ENCODE measurements at regions not wholly inside any gene's neighbourhood (a gene's known extent, or its start where the extent isn't known, plus 50 kb on each side); places are given as distances from the start of the nearest gene placed in this dataset.

GRCh38 chr12:123066384-123066710, 84.5 kb downstream of the PITPNM2 start:
- Mint-ChIP-seq H3K36me3 (ENCODE audit: insufficient read depth, unreplicated experiment) (peaks cover 5% of the 10 kb centered on the region), H3K9me3 (ENCODE audit: unreplicated experiment) (no peaks in the 10 kb centered on the region), H3K4me3 (ENCODE audit: unreplicated experiment) (no peak overlapping the region), H3K27me3 (ENCODE audit: insufficient read depth, unreplicated experiment) (no peaks in the 10 kb centered on the region), H3K27ac (ENCODE audit: unreplicated experiment) (no peak overlapping the region), H3K4me1 (ENCODE audit: low read depth, unreplicated experiment) (no peaks in the 10 kb centered on the region)
- peaks cover 6% of the 10 kb centered on the region for H3K4me1 ChIP-seq
- H3K9me3 ChIP-seq: no peaks in the 10 kb centered on the region
- ChIA-PET CTCF (no interaction called here), POLR2A (no interaction called here)
- DNase-seq: no peak
- no peaks in the 10 kb centered on the region for H3K27me3 ChIP-seq (replicated peaks; ENCODE audit: control insufficient read depth, insufficient read depth, low read length)
- no TSS peak for BruUV-seq (replicated peaks)
- H3K36me3 ChIP-seq (ENCODE audit: control insufficient read depth, insufficient read depth, low read length): no peaks in the 10 kb centered on the region
- intact Hi-C loops (cut with micrococcal nuclease; ENCODE audit: unreplicated experiment): no loop called here
- TF ChIP-seq, protein P1, sequence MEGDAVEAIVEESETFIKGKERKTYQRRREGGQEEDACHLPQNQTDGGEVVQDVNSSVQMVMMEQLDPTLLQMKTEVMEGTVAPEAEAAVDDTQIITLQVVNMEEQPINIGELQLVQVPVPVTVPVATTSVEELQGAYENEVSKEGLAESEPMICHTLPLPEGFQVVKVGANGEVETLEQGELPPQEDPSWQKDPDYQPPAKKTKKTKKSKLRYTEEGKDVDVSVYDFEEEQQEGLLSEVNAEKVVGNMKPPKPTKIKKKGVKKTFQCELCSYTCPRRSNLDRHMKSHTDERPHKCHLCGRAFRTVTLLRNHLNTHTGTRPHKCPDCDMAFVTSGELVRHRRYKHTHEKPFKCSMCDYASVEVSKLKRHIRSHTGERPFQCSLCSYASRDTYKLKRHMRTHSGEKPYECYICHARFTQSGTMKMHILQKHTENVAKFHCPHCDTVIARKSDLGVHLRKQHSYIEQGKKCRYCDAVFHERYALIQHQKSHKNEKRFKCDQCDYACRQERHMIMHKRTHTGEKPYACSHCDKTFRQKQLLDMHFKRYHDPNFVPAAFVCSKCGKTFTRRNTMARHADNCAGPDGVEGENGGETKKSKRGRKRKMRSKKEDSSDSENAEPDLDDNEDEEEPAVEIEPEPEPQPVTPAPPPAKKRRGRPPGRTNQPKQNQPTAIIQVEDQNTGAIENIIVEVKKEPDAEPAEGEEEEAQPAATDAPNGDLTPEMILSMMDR (IDR thresholded peaks at IDR 0.05; ENCODE audit: insufficient read depth in 1 of 2, low read depth in 1 of 2, low read length in 1 of 2, severe bottlenecking in 1 of 2, unreplicated experiment in 1 of 2): no peak
- H3K4me3 ChIP-seq (ENCODE audit: low read depth, low read length): no peak overlapping the region

- Histone ChIP-seq H3K27me3 (replicated peaks; ENCODE audit: control insufficient read depth, insufficient read depth, low read length) (no peaks in the 10 kb centered on the region), H3K9me3 (no peaks in the 10 kb centered on the region), H3K4me1 (peaks cover 6% of the 10 kb centered on the region), H3K36me3 (ENCODE audit: control insufficient read depth, insufficient read depth, low read length) (no peaks in the 10 kb centered on the region), H3K4me3 (ENCODE audit: low read depth, low read length) (no peak overlapping the region)
- TF ChIP-seq, protein P1 (IDR thresholded peaks at IDR 0.05; ENCODE audit: insufficient read depth in 1 of 2, low read depth in 1 of 2, low read length in 1 of 2, severe bottlenecking in 1 of 2, unreplicated experiment in 1 of 2): no peak
- Mint-ChIP-seq H3K9me3 (ENCODE audit: unreplicated experiment) (no peaks in the 10 kb centered on the region), H3K27me3 (ENCODE audit: insufficient read depth, unreplicated experiment) (no peaks in the 10 kb centered on the region), H3K36me3 (ENCODE audit: insufficient read depth, unreplicated experiment) (peaks cover 5% of the 10 kb centered on the region), H3K4me1 (ENCODE audit: low read depth, unreplicated experiment) (no peaks in the 10 kb centered on the region), H3K4me3 (ENCODE audit: unreplicated experiment) (no peak overlapping the region), H3K27ac (ENCODE audit: unreplicated experiment) (no peak overlapping the region)
- CTCF ChIA-PET: no interaction called here
- DNase-seq: no peak
- no TSS peak for BruUV-seq (replicated peaks)
- intact Hi-C loops (cut with micrococcal nuclease; ENCODE audit: unreplicated experiment): no loop called here
- POLR2A ChIA-PET: no interaction called here
These were observed 85.1 kb downstream of the PITPNM2 start for GRCh38 chr12:123065676-123066383.

DNA sequence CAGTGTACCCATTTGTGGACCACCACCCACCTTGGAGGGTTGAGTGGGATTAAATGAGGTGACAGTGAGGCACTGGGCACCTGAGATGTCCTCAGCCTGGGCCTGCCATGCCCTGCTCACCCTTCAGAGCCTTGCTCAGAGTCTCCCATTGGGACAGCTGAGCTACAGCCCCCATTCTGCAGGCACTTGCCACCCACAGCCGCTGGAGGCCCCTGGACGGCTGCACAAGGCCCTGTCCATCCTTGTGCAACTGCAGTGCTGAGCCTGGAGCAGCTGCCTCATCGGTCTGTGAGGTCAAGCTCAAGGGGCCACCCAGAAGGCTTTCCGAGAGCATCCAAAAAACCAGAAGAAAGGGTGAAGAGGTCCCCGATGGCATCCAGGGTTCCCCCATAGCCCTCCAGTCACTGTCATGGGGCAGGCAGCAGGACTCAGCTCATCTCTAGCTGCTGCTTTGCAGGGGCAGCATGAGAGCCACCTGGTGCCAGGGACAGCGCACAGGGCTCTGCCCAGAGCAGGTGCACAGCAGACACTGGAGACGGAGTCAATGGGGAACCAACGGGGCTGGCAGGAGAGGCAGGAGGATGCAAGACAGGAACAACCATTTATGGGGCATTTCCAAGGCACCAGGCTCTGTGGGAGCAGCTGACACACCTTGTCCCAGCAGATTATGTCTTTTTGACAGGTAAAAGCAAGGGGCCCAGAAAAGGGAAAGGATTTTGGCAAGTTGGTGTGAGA, 84.6 kb downstream of the ARL6IP4 start:
- ChIA-PET POLR2A (no interaction called here), CTCF (interaction anchor here (0.6 to 0.8 kb wide), 2 partner anchors 173 to 194 kb away, joined by 3 read pairs; no protein-coding TSS in a partner anchor)
- peaks cover 6% of the 10 kb centered on the region for H3K4me1 ChIP-seq

More for the DNA sequence above, 84.6 kb downstream of the ARL6IP4 start:
- no peaks in the 10 kb centered on the region for H3K9me3 Mint-ChIP-seq (ENCODE audit: unreplicated experiment)
- DNase-seq: no peak
- H3K36me3 Mint-ChIP-seq (ENCODE audit: insufficient read depth, unreplicated experiment): peaks cover 5% of the 10 kb centered on the region
- H3K27me3 ChIP-seq (replicated peaks; ENCODE audit: control insufficient read depth, insufficient read depth, low read length): no peaks in the 10 kb centered on the region
- TF ChIP-seq, protein P1 (IDR thresholded peaks at IDR 0.05; ENCODE audit: insufficient read depth in 1 of 2, low read depth in 1 of 2, low read length in 1 of 2, severe bottlenecking in 1 of 2, unreplicated experiment in 1 of 2): no peak
- no peaks in the 10 kb centered on the region for H3K36me3 ChIP-seq (ENCODE audit: control insufficient read depth, insufficient read depth, low read length)
- intact Hi-C loops (cut with micrococcal nuclease; ENCODE audit: unreplicated experiment): no loop called here
- no TSS peak for BruUV-seq (replicated peaks)
- no peaks in the 10 kb centered on the region for H3K9me3 ChIP-seq
- H3K27me3 Mint-ChIP-seq (ENCODE audit: insufficient read depth, unreplicated experiment): no peaks in the 10 kb centered on the region
- H3K4me3 Mint-ChIP-seq (ENCODE audit: unreplicated experiment): no peak overlapping the region
- no peaks in the 10 kb centered on the region for H3K4me1 Mint-ChIP-seq (ENCODE audit: low read depth, unreplicated experiment)
- no peak overlapping the region for H3K27ac Mint-ChIP-seq (ENCODE audit: unreplicated experiment)
- H3K4me3 ChIP-seq (ENCODE audit: low read depth, low read length): no peak overlapping the region

All from Caco-2 (cell line).